Activated T-helper 1 cell treated with anti-CD3 and anti-CD28 coated beads, Interleukin-2, amount 50 U/mL, for 16 hours (primary cell): ENCODE measurements at regions not wholly inside any gene's neighbourhood (a gene's known extent, or its start where the extent isn't known, plus 50 kb on each side); places are given as distances from the start of the nearest gene placed in this dataset.

ENCODE experiments used
- DNase-seq, 2 donors: peaks; one replicate each; pipeline ENCODE4 v3.0.0-alpha.2; 2020; ENCODE audit warnings: low read depth in 1 of 2, low spot score in 1 of 2

- DNase-seq, result no peak
Measured at GRCh38 chr1:221832617-221833016, 90.7 kb upstream of the DUSP10 start.

GRCh38 chr1:221832151-221832550, 90.3 kb upstream of the DUSP10 start:
- DNase-seq, result no peak

GRCh38 chr1:221829327-221830015, 87.6 kb upstream of the DUSP10 start:
- DNase-seq, result peak in 1 of 2 donors; percentile 34

- no peak for DNase-seq
Measured at GRCh38 chr1:221827307-221827642, 85.4 kb upstream of the DUSP10 start.

GRCh38 chr1:221824909-221825308, 83.0 kb upstream of the DUSP10 start:
- no peak for DNase-seq

- DNase-seq, result no peak
Measured at GRCh38 chr1:221824025-221824424, 82.1 kb upstream of the DUSP10 start.

GRCh38 chr1:221823561-221823960, 81.7 kb upstream of the DUSP10 start:
- DNase-seq, result no peak

GRCh38 chr1:221823149-221823548, 81.3 kb upstream of the DUSP10 start:
- no peak for DNase-seq

- DNase-seq, result no peak
Measured at GRCh38 chr1:221822591-221822990, 80.7 kb upstream of the DUSP10 start.

- no peak for DNase-seq
Measured at GRCh38 chr1:221816899-221817298, 75.0 kb upstream of the DUSP10 start.

GRCh38 chr1:221815660-221816059, 73.8 kb upstream of the DUSP10 start:
- no peak for DNase-seq

- no peak for DNase-seq
Measured at GRCh38 chr1:221813887-221814286, 72.0 kb upstream of the DUSP10 start.

GRCh38 chr1:221812905-221813597, 71.2 kb upstream of the DUSP10 start:
- DNase-seq, result no peak

- no peak for DNase-seq
Measured at GRCh38 chr1:221812088-221812752, 70.3 kb upstream of the DUSP10 start.

- no peak for DNase-seq
Measured at GRCh38 chr1:221810406-221810805, 68.5 kb upstream of the DUSP10 start.

GRCh38 chr1:221809091-221810029, 67.5 kb upstream of the DUSP10 start:
- no peak for DNase-seq

GRCh38 chr1:221806984-221807383, 65.1 kb upstream of the DUSP10 start:
- no peak for DNase-seq

GRCh38 chr1:221806236-221806635, 64.3 kb upstream of the DUSP10 start:
- DNase-seq, result no peak

GRCh38 chr1:221805121-221805520, 63.2 kb upstream of the DUSP10 start:
- DNase-seq, result no peak

GRCh38 chr1:221804303-221804702, 62.4 kb upstream of the DUSP10 start:
- no peak for DNase-seq

- DNase-seq, result no peak
Measured at GRCh38 chr1:221801773-221802516, 60.1 kb upstream of the DUSP10 start.
